HepG2 (cell line): ENCODE measurements at regions not wholly inside any gene's neighbourhood (a gene's known extent, or its start where the extent isn't known, plus 50 kb on each side); places are given as distances from the start of the nearest gene placed in this dataset.

Experiments
- CBX5 ChIP-seq: sonication (generic); formaldehyde crosslinking; IDR thresholded peaks from 2 replicates; pipeline ENCODE4 v1.4.0; 2020; ENCODE audit warnings: missing genetic modification reagents, borderline replicate concordance
- CTCF ChIP-seq: sonication (generic); formaldehyde crosslinking; IDR thresholded peaks from 2 replicates; pipeline ENCODE4 v1.5.0; 2020; ENCODE audit warnings: mild to moderate bottlenecking, missing genetic modification reagents, moderate library complexity
- EHMT2 ChIP-seq: fragments of 200-600 bp; sonication (generic); IDR thresholded peaks from 2 replicates; pipeline ENCODE4 v1.7.0; 2017; ENCODE audit warnings: antibody characterized with exemption, low read depth, low read length, borderline replicate concordance
- IRF2 ChIP-seq: IDR thresholded peaks from 2 replicates; pipeline ENCODE4 v1.6.1; 2018; ENCODE audit warnings: missing genetic modification reagents, missing compliant biosample characterization
- JUND ChIP-seq: sonication (generic); formaldehyde crosslinking; IDR thresholded peaks from 2 replicates; pipeline ENCODE4 v1.8.0; 2022; ENCODE audit warnings: mild to moderate bottlenecking, missing genetic modification reagents
- NFKB2 ChIP-seq: sonication (generic); formaldehyde crosslinking; IDR thresholded peaks from 2 replicates; pipeline ENCODE4 v1.4.0; 2020; ENCODE audit warnings: missing genetic modification reagents, borderline replicate concordance
- POLR2G ChIP-seq: fragments of 200-400 bp; formaldehyde crosslinking; IDR thresholded peaks from 2 replicates; pipeline ENCODE4 v1.6.1; 2018; ENCODE audit warnings: mild to moderate bottlenecking, low read depth, low read length, moderate library complexity
- SMC3 ChIP-seq: IDR thresholded peaks from 2 replicates; pipeline ENCODE4 v1.6.1; 2011; ENCODE audit warnings: low read length, improper control_type of control experiment
- TAF1 ChIP-seq: sonication (generic); formaldehyde crosslinking; IDR thresholded peaks from 2 replicates; pipeline ENCODE4 v1.4.0; 2020; ENCODE audit warnings: missing genetic modification reagents
- ZNF646 ChIP-seq: sonication (generic); formaldehyde crosslinking; IDR thresholded peaks from 2 replicates; pipeline ENCODE4 v1.9.0; 2021; ENCODE audit warnings: mild to moderate bottlenecking, missing genetic modification reagents

- TF ChIP-seq CTCF (no peak), JUND (CRISPR knock-in tag) (no peak), TAF1 (no peak), SMC3 (no peak), NFKB2 (CRISPR knock-in tag) (no peak), IRF2 (CRISPR knock-in tag) (no peak), EHMT2 (no peak), ZNF646 (no peak), POLR2G (no peak), CBX5 (no peak)
Observed at GRCh38 chr1:223473601-223474344, 80.6 kb downstream of the CCDC185 start.
